Heart right ventricle (tissue), 16 donors: ENCODE measurements at regions not wholly inside any gene's neighbourhood (a gene's known extent, or its start where the extent isn't known, plus 50 kb on each side); places are given as distances from the start of the nearest gene placed in this dataset.

ENCODE experiments used
- ATAC-seq, 8 donors: fragments of 200-7000 bp; cut with Tn5 transposase; one replicate each; pipeline ENCODE4 v1.9.1; 2020; ENCODE audit warnings: mild to moderate bottlenecking in 8 of 8, moderate library complexity in 8 of 8, moderate number of reproducible peaks in 1 of 8
- DNase-seq, 2 donors: peaks; one replicate each; pipeline ENCODE4 v3.0.0-alpha.2; 2020
- H3K27ac ChIP-seq, 10 donors: fragments of 200-600 bp; sonication (generic) in 2 of 10; one replicate each; pipeline versions ENCODE4 v1.5.0 to v1.8.0; 2020 to 2022; ENCODE audit warnings: mild to moderate bottlenecking in 3 of 10
- H3K27me3 ChIP-seq, 7 donors: fragments of 200-600 bp; one replicate each; pipeline ENCODE4 v1.8.0; 2021 to 2022; ENCODE audit warnings: mild to moderate bottlenecking in 2 of 7
- H3K36me3 ChIP-seq, 9 donors: fragments of 200-600 bp; sonication (generic) in 1 of 9; one replicate each; pipeline versions ENCODE4 v1.5.0 to v1.8.0; 2020 to 2022; ENCODE audit warnings: mild to moderate bottlenecking in 2 of 9
- H3K4me1 ChIP-seq, 9 donors: fragments of 200-600 bp; sonication (generic) in 1 of 9; one replicate each; pipeline versions ENCODE4 v1.5.0 to v1.8.0; 2020 to 2022; ENCODE audit warnings: mild to moderate bottlenecking in 4 of 9
- H3K4me3 ChIP-seq, 10 donors: fragments of 200-600 bp; sonication (generic) in 2 of 10; one replicate each; pipeline versions ENCODE4 v1.5.0 to v1.8.0; 2020 to 2022; ENCODE audit warnings: mild to moderate bottlenecking in 7 of 10, moderate library complexity in 2 of 10
- H3K9me3 ChIP-seq, 11 donors: fragments of 200-600 bp in 10 of 11; sonication (generic) in 2 of 11; one replicate each; pipeline versions ENCODE4 v1.5.0 to v1.8.0; 2013 to 2022; ENCODE audit warnings: mild to moderate bottlenecking in 2 of 11, control low read depth in 1 of 11, moderate library complexity in 1 of 11
- CTCF ChIP-seq, 9 donors: fragments of 200-600 bp; sonication (generic) in 2 of 9; IDR thresholded peaks; one replicate each; pipeline versions ENCODE4 v1.5.0 to v1.8.0; 2021 to 2022; ENCODE audit warnings: antibody characterized with exemption in 9 of 9, mild to moderate bottlenecking in 5 of 9, moderate library complexity in 1 of 9
- WGBS, 2 donors: extraction: QIAGEN DNeasy Blood & Tissue Kit; methylation state at CpG; one replicate each; pipeline ENCODE4 v1.1.7; 2013; ENCODE audit warnings: inconsistent platforms in 1 of 2; 5-methylcytosine and 5-hydroxymethylcytosine counted together
- intact Hi-C, 10 donors: fragments of 100-400 bp; cut with DNase I; formaldehyde crosslinking; loops; one replicate each; pipeline versions ENCODE4 v1.11.1 to v1.14.2; 2022
- donor health status: Arrhythmogenic right ventricular cardiomyopathy.
- donor health status: ischemic (EF 13 %, LVEDD 7.1; RV severe dilation, severe dysfunction).
- donor health status: healthy with polysubstance abuse.
- donor health status: DM: no; HTN: yes; CAD: no.
- donor health status: DM: no; HTN: no; CAD: no.
- donor health status: ischemic (EF 25% LVEDD 6.9; RV normal size, moderate dysfunction).
- donor health status: ischemic (EF 25% LVEDD 5.7; RV mildly dilated, moderate dysfunction).
- donor health status: healthy.
- donor health status: DM: yes; HTN: yes; CAD: no.
- donor health status: Ischemic cardiomyopathy.
- donor health status: ischemic (EF 35%, LVEDD 5.7; RV mildly dilated, moderate dysfunction).
- donor health status: nonischemic (EF 11% LVEDD 7.7; RV severe dilation, severe dysfunction).
- donor health status: DM: yes; HTN: yes; CAD: no.
- donor health status: PGD.
- donor health status: ischemic (EF 29% LVEDD 5.4; RV normal size, mild dysfunction).
- donor health status: nonischemic (EF 23%, LVEDD 6.1; RV moderate dilation, normal function).

- 76 to 81% methylated on average over 9 of the region's 9 CpGs for WGBS, 2 donors
- Histone ChIP-seq H3K9me3 (no peaks in the 10 kb centered on the region), H3K27me3 (peaks cover 0 to 6% (median 0%) of the 10 kb centered on the region in 7 donors), H3K4me1 (no peaks in the 10 kb centered on the region), H3K36me3 (no peaks in the 10 kb centered on the region), H3K27ac (no peak overlapping the region), H3K4me3 (no peak overlapping the region)
- ATAC-seq, result no peak
- intact Hi-C loops, result no loop called here
- TF ChIP-seq CTCF (IDR thresholded peaks at IDR 0.05), result no peak
- no peak for DNase-seq
These were observed 743.7 kb upstream of the HS6ST1 start for GRCh38 chr2:129062146-129062912.

- intact Hi-C loops, result no loop called here
- H3K27me3 ChIP-seq, result peaks cover 0 to 15% (median 0%) of the 10 kb centered on the region in 7 donors
These were observed 748.4 kb upstream of the HS6ST1 start for GRCh38 chr2:129067070-129067469.

GRCh38 chr2:129067953-129068352 lies 749.3 kb upstream of the HS6ST1 start:
- TF ChIP-seq CTCF (IDR thresholded peaks at IDR 0.05), result no peak
- no peak overlapping the region for H3K4me3 ChIP-seq
- 82 to 93% methylated on average over 3 of the region's 3 CpGs for WGBS, 2 donors
- intact Hi-C loops, result no loop called here
- DNase-seq, result no peak
- no peaks in the 10 kb centered on the region for H3K9me3 ChIP-seq
- H3K36me3 ChIP-seq, result no peaks in the 10 kb centered on the region
- H3K27me3 ChIP-seq, result peaks cover 0 to 15% (median 0%) of the 10 kb centered on the region in 7 donors
- H3K4me1 ChIP-seq, result peaks cover 0 to 8% (median 0%) of the 10 kb centered on the region in 9 donors
- no peak for ATAC-seq
- no peak overlapping the region for H3K27ac ChIP-seq

More at GRCh38 chr2:129067070-129067469, 748.4 kb upstream of the HS6ST1 start:
- H3K4me1 ChIP-seq, result peaks cover 0 to 8% (median 0%) of the 10 kb centered on the region in 9 donors
- DNase-seq, result no peak
- H3K36me3 ChIP-seq, result no peaks in the 10 kb centered on the region
- no peak for ATAC-seq
- H3K9me3 ChIP-seq, result no peaks in the 10 kb centered on the region
- no peak overlapping the region for H3K4me3 ChIP-seq
- H3K27ac ChIP-seq, result no peak overlapping the region
- WGBS, 2 donors, result 88 to 93% methylated on average over 1 of the region's 1 CpG
- TF ChIP-seq CTCF (IDR thresholded peaks at IDR 0.05), result no peak

- no peak for TF ChIP-seq CTCF (IDR thresholded peaks at IDR 0.05)
- ATAC-seq (no peak), DNase-seq (no peak)
- H3K27ac ChIP-seq, result no peak overlapping the region
- no peak overlapping the region for H3K4me3 ChIP-seq
- H3K27me3 ChIP-seq, result peaks cover 0 to 15% (median 0%) of the 10 kb centered on the region in 7 donors
- peaks cover 0 to 8% (median 0%) of the 10 kb centered on the region in 9 donors for H3K4me1 ChIP-seq
- WGBS, 2 donors, result 87 to 92% methylated on average over 5 of the region's 5 CpGs
- intact Hi-C loops, result no loop called here
- H3K9me3 ChIP-seq, result no peaks in the 10 kb centered on the region
- H3K36me3 ChIP-seq, result no peaks in the 10 kb centered on the region
These were observed 749.9 kb upstream of the HS6ST1 start for GRCh38 chr2:129068543-129068942.
